ENCODE measurements at regions not wholly inside any gene's neighbourhood (a gene's known extent, or its start where the extent isn't known, plus 50 kb on each side); places are given as distances from the start of the nearest gene placed in this dataset.

DNA sequence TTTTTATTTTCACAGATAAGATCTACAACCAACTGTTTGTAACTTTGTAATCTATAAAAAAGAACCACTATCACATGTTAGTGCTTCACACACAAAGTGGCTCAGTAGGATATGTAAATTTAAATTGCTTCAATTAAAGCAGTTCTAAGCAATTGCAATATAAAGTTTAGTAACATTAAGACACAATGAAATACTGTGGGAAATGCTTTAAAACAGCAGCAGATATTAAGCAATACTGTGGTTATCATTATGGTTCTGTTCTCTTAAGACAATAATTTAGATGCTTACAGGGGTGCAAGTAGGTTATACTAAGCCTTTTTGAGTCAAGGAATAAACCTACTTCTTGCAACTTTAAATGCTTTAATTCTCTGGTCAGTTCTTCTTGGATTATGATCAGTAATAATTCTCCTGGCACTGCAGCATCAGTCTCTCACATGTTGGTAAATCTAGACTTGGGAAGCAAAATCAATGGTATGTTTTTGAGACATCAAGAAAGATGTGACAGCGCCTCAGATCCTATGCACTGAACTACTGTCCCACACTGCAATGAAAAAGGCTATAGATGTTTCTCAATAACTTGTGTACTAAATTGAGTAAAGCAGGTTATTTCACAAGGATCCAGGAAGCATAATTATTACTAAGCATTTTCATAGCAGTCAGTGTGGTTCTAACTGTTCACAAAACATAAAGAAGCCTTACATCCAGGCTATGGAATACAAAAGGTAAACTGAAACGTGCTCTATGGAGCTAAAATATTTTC, 338.7 kb upstream of the PDE4D start:
- no peak for DNase-seq

DNA sequence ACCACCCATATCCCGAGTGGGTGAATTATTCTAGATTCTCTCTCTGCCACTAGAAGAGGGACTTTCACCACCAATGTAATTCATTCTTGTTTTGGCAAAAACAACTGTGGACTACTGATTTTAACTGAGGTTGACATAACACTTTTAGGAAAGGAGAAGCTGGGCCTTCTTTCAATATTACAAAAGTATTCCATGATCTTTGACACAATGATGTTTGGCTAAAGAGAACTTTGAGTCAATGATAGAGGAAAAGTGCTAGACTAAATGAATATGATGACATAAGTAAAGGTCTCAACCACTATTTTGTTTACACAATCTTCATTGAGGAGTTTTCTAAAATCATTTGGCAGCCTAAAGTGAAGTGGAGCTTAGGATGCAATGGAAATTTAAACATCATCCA, 336.9 kb upstream of the PDE4D start:
- no peak for DNase-seq

DNA sequence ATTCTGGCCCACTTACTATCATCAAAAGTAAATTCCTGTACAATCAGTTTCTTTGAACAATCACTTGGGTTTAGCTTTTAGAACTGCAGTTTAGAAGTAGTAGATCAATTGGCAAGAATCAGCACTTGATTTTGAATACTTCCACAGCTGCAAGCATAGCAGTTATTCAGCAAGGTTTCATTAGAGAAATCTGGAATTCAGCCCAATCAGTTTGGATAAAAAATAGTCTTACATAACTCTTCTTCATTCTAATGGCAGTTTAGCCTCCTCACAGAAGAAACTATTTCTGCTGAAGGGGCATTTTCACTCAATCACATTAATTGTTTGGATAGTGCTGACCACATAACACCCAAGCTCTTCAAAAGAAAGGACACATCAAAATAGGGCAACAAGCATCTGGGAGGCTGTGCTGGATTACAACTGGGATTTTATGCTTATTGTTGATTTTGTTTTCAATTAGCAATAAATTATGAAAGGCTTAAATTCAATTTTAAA, 336.2 kb upstream of the PDE4D start:
- DNase-seq = no peak

DNA sequence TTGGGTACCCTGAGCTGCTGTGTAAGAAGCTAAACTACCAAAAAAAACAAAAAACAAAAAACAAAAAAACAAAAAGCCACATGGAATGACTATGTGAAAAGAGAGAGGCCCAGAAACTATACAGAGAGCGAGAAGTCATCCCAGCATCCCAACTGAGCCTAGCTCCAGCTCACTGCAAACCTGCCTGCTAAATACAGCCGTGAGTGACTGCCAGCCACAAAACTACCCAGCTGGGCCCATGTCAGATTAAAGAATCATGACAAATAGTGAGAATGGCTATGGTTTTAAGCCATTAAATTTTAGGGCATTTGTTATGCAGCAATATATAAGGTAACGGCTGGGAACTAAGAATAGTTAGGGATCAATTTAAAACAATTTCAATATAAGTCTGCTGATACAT, 335.1 kb upstream of the PDE4D start:
- DNase-seq = no peak

DNA sequence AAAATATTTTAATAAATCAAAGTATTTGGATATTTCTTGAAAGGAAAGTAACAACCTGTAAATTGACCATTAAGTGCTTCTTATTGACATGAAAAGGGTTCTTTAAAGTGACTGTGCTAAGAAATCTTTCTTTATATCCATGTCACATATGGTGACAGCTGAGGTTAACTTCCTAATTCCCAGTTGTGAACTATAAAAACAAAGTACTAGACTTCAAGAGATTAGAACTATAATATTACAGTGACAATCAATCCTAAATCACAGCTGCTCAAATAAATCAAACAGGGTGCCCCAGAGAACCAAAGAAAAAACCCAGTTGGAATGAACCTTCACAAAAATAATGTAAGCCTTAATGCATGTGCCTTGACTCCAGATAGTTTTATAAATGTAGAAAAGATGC, 332.6 kb upstream of the PDE4D start:
- DNase-seq = no peak

DNA sequence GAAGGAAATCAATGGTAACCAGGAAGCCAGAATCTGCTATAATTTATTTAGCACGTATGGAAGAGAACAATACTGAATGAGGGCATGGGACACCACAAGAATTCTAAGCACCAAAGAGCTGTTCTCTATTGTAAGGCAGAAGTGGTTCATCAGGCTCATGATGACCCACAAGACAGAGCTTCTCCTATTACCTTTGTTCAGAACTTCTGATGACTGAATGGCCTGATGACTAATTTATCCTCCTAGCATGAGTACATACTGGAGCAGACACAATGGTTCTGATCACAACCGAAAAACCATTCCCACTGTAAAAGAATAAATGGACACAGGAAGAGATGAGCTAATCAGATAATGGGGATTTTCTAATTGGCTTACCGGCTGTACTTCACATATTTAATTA, 329.8 kb upstream of the PDE4D start:
- DNase-seq = no peak

DNA sequence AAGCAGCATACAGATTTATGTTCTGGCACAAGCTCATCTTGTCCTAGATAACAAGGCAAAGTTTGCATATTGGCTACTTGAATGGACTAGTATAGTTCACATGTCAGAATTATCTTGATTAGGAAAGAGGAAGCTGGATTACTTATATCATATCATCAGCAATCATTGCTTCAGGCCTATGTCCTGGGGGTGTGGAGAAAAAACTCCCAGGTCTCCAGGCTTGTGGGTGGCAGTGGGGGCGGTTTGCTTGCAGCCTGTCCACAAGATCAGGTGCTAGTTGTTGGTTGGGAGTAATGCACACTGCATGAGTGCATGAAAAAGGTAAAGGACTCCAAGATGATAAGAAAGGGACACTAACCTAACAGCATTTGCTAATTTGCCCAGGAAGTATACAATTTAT, 326.4 kb upstream of the PDE4D start:
- DNase-seq = no peak

DNA sequence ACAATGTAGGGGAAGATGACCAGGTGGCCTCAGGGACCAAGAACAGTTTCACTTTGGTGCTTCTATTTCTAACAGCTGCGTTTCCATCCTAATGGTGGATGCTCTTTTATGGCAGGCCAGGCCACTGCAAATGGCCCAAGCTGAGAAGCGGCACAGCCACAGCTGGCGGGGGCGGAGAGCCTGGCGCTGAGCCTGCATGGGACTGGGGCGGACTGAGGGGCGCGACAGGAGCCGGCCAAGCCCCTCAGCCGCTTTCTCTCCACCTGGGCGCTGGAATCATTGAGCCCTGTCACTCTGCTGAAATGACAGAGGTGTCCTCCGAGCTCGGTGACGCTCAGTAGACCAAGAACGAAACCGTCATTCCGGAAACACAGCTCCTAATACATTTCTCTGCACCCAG, 317.3 kb upstream of the PDE4D start:
- DNase-seq = no peak

DNA sequence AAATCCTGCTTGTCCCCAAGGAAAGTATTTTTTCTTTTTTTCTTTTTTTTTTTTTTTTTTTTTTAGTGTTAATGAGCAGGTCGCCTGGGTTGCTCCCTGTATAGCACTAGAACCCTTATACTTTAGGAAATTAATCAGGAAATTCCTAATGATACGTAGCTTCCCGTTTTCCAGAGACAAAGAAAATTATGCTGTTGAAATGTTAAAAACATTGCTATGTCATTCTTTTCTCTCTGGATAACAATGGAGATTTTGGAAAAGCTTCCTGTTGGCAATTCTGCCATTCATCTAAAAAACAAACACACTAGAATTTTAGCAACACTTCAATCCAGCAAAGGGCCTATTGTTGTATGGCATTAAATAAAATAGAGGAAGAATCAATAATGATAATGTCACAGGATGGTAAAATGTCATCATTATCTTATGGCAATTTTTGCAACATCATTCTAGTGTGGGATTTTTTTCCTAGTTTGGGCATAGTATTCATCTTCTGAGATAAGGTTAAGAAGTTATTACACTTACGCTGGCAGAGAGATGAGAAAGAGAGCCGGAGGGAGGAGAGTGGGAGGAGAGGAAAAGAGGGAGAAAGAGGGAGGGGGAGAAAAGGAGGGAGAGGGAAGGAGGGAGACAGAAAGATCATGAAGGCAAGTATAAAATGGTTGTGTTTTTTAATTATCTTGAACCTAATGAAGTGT, 315.8 kb upstream of the PDE4D start:
- no peak for DNase-seq

DNA sequence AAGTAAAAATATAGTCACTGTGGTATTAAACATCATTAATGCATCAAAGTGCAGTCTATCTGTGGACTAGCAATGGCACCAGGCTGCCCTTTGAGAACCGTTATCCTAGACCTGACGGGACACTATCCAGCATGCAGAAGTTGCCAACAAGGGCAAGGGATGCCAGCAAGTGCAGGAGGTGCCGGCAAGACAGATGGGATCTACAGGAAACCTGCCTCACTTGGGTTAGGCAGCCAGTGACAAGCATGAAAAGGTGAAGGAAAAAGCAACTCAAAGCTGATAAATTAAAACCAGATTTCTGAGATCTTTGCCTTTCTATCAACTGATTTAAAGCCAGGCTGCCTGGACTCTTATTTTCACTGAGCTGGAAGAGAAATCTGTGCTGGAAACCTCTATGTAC, 315.2 kb upstream of the PDE4D start:
- no peak for DNase-seq

DNA sequence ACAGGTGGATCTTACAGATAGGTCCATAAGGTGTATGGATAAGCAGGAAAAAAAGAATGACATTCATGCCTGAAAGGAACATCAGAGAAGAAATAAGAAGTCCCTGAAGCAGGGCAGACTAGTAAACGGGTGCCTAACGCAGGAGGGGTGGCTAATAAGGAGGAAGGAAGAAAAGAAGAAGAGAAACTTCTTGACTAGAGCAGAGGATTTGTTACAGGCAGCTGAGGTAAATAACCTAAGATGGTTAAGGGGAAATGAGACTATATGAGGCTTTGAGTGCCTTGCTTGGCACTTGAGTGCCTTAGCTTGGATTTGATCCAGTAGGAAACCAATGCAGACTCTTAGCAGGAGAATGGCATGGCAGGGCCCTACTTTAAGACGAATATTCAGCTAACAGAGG, 313.5 kb upstream of the PDE4D start:
- DNase-seq = no peak

DNA sequence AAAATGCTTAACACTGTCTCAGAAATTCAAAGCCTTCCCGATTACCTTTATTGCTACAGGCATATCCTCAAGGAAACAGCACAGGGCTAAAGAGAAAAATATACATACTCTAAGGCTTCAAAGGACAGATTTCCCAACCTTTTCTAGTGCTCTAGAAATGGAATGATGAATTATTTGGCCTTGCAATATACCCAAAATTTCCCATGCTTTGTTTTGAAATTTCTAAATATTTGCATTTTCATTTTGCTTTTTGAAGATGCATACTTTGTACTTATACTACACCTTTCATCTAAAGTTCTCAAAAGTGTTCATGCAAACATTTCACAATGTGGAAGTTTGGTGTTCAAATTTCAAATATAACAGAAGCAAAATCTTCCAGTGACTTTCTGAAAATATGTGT, 312.7 kb upstream of the PDE4D start:
- no peak for DNase-seq

DNA sequence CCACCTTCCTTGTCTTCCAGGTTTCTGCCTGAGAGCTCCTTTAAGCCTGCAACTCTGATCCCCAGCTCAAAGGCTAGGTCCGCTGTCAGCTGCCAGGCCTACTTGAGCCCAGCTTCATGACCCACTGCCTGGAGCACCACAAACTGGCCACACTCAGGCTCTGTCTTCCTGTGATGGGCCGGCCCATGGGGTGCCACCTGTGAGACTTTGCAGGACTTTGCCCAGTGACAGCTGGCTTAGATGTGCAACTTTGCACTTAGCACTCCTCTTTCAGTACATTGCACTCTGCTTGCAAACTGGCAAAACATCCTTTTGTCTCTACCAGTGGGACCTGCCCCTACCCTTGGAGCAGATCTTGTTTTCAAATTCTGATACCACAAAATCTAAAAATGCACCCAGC, 311.5 kb upstream of the PDE4D start:
- DNase-seq = no peak

DNA sequence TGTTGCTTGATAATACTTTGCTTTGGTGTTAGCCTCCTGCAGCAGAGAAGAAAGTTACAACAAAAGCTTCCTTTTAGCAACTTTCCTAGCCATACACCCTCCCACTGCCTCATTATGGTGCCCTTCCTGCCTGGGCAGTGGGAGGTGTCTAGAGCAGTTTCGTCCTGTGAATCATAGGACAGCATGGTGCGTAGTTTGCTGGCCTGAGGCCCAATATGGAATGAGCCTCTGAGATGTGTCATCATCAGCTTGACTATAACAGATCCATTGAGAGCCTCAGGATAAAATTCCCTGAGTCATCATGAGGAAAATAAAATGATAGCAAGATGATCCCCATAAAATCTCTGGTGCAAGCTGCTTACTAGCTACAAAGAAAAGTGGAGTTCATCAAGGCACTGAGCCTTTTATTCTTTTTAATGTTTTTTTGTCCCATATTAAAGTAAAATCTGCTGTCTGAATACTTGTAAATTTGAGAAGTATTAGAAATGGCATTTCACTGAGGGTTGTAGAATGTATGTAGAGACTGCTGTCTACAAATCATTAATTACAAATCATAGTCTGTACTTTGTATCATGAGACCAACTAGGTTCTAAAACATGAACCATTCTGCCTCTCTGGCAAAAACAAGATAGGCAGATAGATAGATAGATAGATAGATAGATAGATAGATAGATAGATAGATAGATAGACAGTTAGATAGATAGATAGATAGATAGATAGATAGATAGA, 303.0 kb upstream of the PDE4D start:
- no peak for DNase-seq

DNA sequence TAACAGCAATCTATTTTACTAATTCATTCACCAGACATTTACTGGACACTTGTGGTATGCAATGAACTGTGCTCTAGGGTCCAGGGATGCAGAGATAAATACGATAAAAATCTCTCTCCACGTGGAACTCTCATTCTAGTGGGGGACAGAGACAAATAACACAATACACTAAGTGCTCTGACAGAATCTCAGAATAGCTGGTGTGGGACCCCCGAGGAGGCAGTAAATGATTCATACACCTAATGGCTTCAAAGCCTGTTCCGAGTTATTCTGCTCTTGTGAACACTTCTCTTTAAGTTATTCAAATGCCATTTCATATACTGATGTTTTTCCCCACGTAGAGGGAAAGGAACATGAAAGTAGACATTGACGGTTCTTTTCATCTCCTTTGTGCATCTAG, 302.0 kb upstream of the PDE4D start:
- DNase-seq = no peak

DNA sequence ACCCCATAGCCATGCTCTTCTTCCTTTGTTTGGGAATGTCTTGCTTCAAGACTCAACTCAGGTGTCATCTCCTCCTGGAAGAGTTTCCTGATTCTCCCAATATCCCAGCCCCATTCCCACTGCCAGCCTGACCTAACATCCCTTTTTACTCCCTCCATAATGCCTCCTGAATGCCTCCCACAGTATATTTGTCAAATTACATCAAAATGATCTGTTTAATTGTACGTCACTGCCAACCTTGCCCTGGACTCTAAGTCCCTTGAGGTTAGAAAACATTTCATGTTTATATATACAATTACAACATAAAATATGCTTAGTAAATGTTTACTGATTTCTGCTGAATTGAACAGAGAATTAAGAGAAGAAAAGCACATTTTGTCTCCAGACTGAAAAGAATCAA, 301.6 kb upstream of the PDE4D start:
- DNase-seq = no peak

DNA sequence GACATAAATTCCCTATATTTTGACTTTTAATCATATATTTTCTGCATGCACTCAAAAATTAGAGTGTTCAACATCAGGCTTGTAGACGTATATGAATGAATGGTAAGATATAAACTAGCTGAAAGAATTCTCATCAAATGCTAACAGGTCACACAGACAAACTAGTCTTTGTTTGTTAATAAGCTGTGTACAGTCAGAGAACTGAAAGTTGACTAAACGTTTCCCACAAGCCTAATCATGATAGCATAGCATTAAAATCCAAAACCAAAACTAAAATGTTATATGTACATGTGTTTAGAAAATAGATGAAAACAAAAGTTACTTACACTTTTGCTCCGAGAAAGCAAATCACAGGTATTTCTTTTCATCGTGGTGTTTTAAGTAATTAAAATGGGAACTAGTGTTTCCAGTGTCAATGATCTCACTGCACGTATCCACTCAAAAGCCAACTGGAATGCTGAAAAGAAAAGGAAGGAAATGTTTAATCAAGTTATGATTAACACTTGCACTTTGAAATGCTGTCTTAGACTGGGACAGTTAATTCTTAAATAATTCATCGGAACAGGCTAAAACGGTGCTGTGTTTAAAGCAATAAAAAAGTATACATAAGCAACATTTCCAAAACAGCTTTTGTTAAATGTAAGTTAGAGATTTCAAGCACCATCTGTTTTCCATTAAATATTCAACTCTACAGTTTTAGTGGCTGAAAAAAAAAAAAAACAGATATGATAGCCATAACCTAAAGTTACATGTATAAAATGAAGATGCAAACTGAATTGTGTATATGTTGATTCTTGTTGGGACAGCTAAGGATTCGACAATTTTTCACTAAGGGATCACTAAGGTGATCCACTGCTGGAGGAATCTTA, 291.9 kb upstream of the PDE4D start:
- DNase-seq = no peak

DNA sequence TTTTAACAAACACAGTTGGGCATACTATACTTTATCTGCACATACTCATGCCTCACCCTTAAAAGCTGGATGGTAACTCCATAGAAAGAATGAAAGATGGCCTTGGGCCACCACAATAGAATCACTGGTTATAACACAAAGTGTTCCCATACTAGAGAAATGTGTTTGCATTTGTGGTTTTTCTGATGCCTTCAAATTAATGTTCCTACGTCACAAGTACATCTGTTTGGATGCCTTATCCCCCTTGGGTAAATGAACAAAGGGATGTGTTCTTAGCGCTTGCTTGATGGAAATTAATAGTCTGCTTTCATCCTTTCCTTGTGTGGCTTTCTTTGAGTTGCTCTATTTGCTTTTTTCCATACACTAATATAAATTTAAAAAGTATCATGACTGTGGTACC, 291.1 kb upstream of the PDE4D start:
- DNase-seq = no peak

DNA sequence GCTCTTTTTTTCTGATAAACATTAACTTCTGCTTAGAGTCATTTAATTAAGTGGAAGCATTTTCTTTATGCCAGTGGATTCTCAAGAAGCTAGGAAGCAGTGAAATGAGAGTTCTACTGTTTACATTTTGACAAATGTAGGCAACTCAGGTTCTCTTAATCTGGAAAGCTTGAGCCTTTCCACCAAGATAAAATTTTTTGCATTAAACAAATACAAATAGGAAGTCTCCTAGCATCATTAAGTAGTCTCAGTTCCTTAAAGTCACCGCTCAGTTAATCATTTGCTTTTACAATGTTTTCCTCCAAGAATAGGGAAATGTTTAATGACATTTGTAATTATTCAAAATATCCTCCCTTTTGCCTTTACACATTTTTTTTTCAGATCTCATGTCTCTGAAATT, 290.4 kb upstream of the PDE4D start:
- DNase-seq = no peak

DNA sequence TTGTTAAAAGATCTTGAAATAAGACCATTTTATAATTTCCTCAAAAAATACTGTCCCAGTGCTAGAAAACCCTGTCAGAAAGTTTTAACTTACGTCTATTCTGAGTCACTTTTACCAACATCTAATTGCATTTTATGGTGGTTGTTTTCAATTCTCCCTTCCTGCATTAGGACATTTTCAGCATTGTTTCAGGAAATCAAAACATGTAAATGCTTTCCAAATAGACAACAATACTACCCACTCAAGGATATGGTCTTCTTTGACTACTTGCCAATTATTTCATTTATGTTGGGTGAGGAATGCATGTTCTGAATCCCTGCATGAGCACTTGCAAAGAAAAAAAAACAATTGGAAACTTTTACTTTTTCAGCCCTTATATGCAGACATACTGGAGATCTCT, 284.6 kb upstream of the PDE4D start:
- DNase-seq = no peak

DNA sequence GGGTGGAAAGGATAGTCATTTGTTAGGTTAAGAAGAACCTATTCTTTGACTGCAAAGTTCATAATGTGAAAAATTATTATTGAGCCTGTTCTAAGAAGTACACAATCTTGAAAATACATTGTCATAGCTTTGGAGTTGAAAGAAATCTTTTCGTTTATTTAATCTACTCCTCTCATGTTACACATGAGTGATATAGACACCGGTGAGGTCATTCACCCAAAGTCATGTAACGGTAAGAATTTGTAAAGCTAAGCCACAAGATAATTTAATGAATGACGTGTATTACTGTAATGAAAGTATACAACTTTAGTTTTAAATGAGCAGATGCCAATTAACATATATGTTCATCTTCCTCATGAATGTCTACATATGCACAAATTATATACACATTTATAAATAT, 284.1 kb upstream of the PDE4D start:
- no peak for DNase-seq

DNA sequence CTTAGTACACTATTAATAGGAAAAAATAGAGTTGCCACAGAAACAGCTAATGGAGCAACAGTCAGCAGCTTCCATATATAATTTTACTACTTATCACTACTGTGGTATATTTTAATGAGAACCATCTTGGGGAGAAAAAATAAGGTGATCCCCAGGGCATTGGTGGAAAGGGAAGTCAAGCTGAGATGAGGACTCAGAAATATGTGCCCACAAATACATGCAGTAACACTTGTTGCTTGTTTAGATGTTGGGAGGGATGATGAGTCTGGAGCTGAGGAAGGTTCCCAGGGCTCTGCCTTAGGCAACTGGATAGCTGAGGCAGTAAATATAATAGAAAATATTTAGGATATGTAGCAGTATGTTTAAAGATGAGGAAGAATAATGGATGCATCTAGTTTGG, 280.1 kb upstream of the PDE4D start:
- DNase-seq = no peak

DNA sequence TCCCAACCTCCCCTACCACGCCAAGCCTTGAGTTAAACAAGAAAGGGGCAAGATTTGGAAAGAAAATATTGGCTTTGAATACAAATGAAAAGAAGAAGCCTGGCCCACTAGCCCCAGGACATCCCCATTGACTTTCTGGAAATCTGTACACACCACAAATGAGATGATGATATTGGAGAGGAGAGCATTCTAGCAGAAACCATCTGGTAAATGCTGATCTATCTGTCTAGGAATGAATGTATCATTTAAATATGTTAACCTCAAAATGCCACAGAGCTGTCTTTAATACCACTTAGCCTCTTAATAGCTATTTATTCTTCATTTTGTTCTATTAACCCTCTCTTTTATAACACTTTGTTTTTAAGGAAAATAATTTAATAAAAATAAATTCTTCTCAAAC, 270.2 kb upstream of the PDE4D start:
- DNase-seq = no peak

Measured in activated T-cell treated with anti-CD3 and anti-CD28 coated beads, Interleukin-2, amount 50 U/mL, for 48 hours (primary cell).